B cell (primary cell): ENCODE measurements at regions not wholly inside any gene's neighbourhood (a gene's known extent, or its start where the extent isn't known, plus 50 kb on each side); places are given as distances from the start of the nearest gene placed in this dataset.

Source experiments
- ATAC-seq: fragments of 200-7000 bp; cut with Tn5 transposase; one replicate; pipeline ENCODE4 v1.10.0; 2021; ENCODE audit warnings: low read depth, mild to moderate bottlenecking, moderate number of reproducible peaks, moderate library complexity
- CTCF ChIA-PET: fragments of 350-600 bp; sonication (Branson Sonifier 250); formaldehyde crosslinking; loops from one replicate; lab custom pipeline; 2021; ENCODE audit warnings: antibody characterized with exemption, inconsistent platforms; lab: Charles Lee
- POLR2A ChIA-PET: fragments of 350-600 bp; sonication (Branson Sonifier 250); formaldehyde crosslinking; loops from one replicate; lab custom pipeline; 2021; ENCODE audit warnings: antibody characterized with exemption; lab: Charles Lee
- DNase-seq: peaks from one replicate; pipeline ENCODE4 v3.0.0; 2013
- H2AFZ ChIP-seq: 2 replicates; pipeline ENCODE4 v1.6.1; 2012; ENCODE audit warnings: mild to moderate bottlenecking, low read depth, low read length; ENCODE audit not compliant: insufficient read depth, poor library complexity, severe bottlenecking
- H3K27ac ChIP-seq, 2 donors: 1 replicate in 1 of 2; 2 replicates in 1 of 2; pipeline ENCODE4 v1.5.1; 2012 to 2013; ENCODE audit warnings: low read length in 2 of 2, mild to moderate bottlenecking in 2 of 2, moderate library complexity in 1 of 2
- H3K27me3 ChIP-seq, 4 experiments: fragments of 200-600 bp in 1 of 4; sonication (generic) in 1 of 4; replicated peaks in 1 of 4; 1 replicate in 2 of 4; 2 replicates in 2 of 4; pipeline versions ENCODE4 v1.6.1 to v1.7.0; 2013 to 2016; ENCODE audit warnings: low read length in 3 of 4, mild to moderate bottlenecking in 2 of 4, mixed read lengths in 1 of 4, moderate library complexity in 1 of 4; ENCODE audit not compliant: insufficient read depth in 4 of 4, control insufficient read depth in 3 of 4; ENCODE audit errors: control extremely low read depth in 1 of 4
- H3K36me3 ChIP-seq, 2 experiments: replicated peaks in 1 of 2; 1 replicate in 1 of 2; 2 replicates in 1 of 2; pipeline versions ENCODE4 v1.6.1 to v1.7.1; 2013; ENCODE audit warnings: low read length in 1 of 2; ENCODE audit not compliant: insufficient read depth in 2 of 2, control insufficient read depth in 1 of 2; ENCODE audit errors: control extremely low read depth in 1 of 2, extremely low read depth in 1 of 2
- H3K4me1 ChIP-seq, 2 donors: fragments of 200-600 bp in 1 of 2; sonication (generic) in 1 of 2; 1 replicate in 1 of 2; 2 replicates in 1 of 2; pipeline versions ENCODE4 v1.5.1 to v1.6.1; 2013 to 2017; ENCODE audit warnings: low read length in 2 of 2; ENCODE audit not compliant: control insufficient read depth in 2 of 2, insufficient read depth in 2 of 2
- H3K4me2 ChIP-seq: replicated peaks from 2 replicates; pipeline ENCODE3; 2012; ENCODE audit warnings: mild to moderate bottlenecking, low read depth, low read length; ENCODE audit not compliant: poor library complexity, severe bottlenecking
- H3K4me3 ChIP-seq, 5 experiments: fragments of 200-600 bp in 1 of 5; sonication (generic) in 1 of 5; 1 replicate in 3 of 5; 2 replicates in 2 of 5; pipeline versions ENCODE4 v1.5.1 to v1.7.0; 2011 to 2016; ENCODE audit warnings: low read length in 4 of 5, mild to moderate bottlenecking in 4 of 5, low read depth in 2 of 5, control low read depth in 1 of 5, moderate library complexity in 1 of 5; ENCODE audit not compliant: insufficient read depth in 1 of 5; ENCODE audit errors: control extremely low read depth in 1 of 5, extremely low read depth in 1 of 5
- H3K79me2 ChIP-seq: fragments of 200-600 bp; sonication (generic); one replicate; pipeline ENCODE4 v1.6.0; 2016; ENCODE audit warnings: low read length; ENCODE audit not compliant: control insufficient read depth, insufficient read depth
- H3K9ac ChIP-seq: fragments of 200-600 bp; sonication (generic); 2 replicates; pipeline ENCODE4 v1.6.1; 2017; ENCODE audit warnings: mild to moderate bottlenecking, low read length, moderate library complexity
- H3K9me3 ChIP-seq, 3 donors: one replicate each; pipeline versions ENCODE4 v1.6.1 to v1.7.1; 2013; ENCODE audit warnings: low read length in 2 of 3; ENCODE audit not compliant: control insufficient read depth in 2 of 3, insufficient read depth in 1 of 3; ENCODE audit errors: control extremely low read depth in 1 of 3
- H4K20me1 ChIP-seq: 2 replicates; pipeline ENCODE4 v1.6.0; 2012; ENCODE audit warnings: mild to moderate bottlenecking, low read length; ENCODE audit not compliant: insufficient read depth, control insufficient read depth, poor library complexity, severe bottlenecking
- H3K27ac Mint-ChIP-seq: one replicate; pipeline ENCODE4 v1.8.0; 2021; ENCODE audit warnings: mixed read lengths
- H3K27me3 Mint-ChIP-seq: one replicate; pipeline ENCODE4 v1.8.0; 2021; ENCODE audit warnings: mixed read lengths
- H3K4me1 Mint-ChIP-seq: one replicate; pipeline ENCODE4 v1.8.0; 2021; ENCODE audit warnings: mixed read lengths
- H3K4me3 Mint-ChIP-seq: one replicate; pipeline ENCODE4 v1.8.0; 2021; ENCODE audit warnings: mixed read lengths
- H3K9me3 Mint-ChIP-seq: one replicate; pipeline ENCODE4 v1.8.0; 2022; ENCODE audit warnings: mixed read lengths; ENCODE audit not compliant: insufficient read depth
- EZH2 ChIP-seq: IDR thresholded peaks from 2 replicates; pipeline ENCODE4 v1.6.1; 2012; ENCODE audit warnings: borderline replicate concordance, low read depth, mild to moderate bottlenecking, moderate library complexity, low read length; ENCODE audit not compliant: insufficient read depth, poor library complexity, severe bottlenecking
- WGBS: methylation state at CpG from one replicate; pipeline ENCODE4 v1.1.5; 2013; ENCODE audit warnings: missing lambda C conversion rate; ENCODE audit not compliant: insufficient coverage; 5-methylcytosine and 5-hydroxymethylcytosine counted together
- intact Hi-C: fragments of 100-400 bp; cut with micrococcal nuclease; formaldehyde crosslinking; loops from one replicate; pipeline ENCODE4 v1.10.0; 2022
- TF ChIP-seq, protein P1 (sequence below): fragments of 200-600 bp; IDR thresholded peaks from one replicate; pipeline ENCODE4 v1.8.0; 2022; ENCODE audit warnings: antibody characterized with exemption, mild to moderate bottlenecking

GRCh38 chr1:191992118-191992517, 166.1 kb upstream of the RGS18 start:
- Histone ChIP-seq H3K79me2 (no peaks in the 10 kb centered on the region), H3K36me3 (no peaks in the 10 kb centered on the region), H3K4me2 (no peak overlapping the region), H4K20me1 (no peaks in the 10 kb centered on the region), H3K27ac (no peak overlapping the region), H3K4me1 (no peaks in the 10 kb centered on the region), H3K9ac (no peak overlapping the region), H3K27me3 (no peaks in the 10 kb centered on the region), H3K4me3 (no peak overlapping the region), H2AFZ (no peak overlapping the region), H3K9me3 (peaks cover 0 to 1% (median 0%) of the 10 kb centered on the region in 3 donors)
- Mint-ChIP-seq H3K4me1 (no peaks in the 10 kb centered on the region), H3K27me3 (no peaks in the 10 kb centered on the region), H3K4me3 (no peak overlapping the region), H3K9me3 (no peaks in the 10 kb centered on the region), H3K27ac (no peak overlapping the region)
- ATAC-seq (no peak), DNase-seq (no peak)
- POLR2A ChIA-PET: no interaction called here
- CTCF ChIA-PET: no interaction called here
- TF ChIP-seq EZH2: no peak
- TF ChIP-seq, protein P1, sequence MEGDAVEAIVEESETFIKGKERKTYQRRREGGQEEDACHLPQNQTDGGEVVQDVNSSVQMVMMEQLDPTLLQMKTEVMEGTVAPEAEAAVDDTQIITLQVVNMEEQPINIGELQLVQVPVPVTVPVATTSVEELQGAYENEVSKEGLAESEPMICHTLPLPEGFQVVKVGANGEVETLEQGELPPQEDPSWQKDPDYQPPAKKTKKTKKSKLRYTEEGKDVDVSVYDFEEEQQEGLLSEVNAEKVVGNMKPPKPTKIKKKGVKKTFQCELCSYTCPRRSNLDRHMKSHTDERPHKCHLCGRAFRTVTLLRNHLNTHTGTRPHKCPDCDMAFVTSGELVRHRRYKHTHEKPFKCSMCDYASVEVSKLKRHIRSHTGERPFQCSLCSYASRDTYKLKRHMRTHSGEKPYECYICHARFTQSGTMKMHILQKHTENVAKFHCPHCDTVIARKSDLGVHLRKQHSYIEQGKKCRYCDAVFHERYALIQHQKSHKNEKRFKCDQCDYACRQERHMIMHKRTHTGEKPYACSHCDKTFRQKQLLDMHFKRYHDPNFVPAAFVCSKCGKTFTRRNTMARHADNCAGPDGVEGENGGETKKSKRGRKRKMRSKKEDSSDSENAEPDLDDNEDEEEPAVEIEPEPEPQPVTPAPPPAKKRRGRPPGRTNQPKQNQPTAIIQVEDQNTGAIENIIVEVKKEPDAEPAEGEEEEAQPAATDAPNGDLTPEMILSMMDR: no peak
- intact Hi-C loops: no loop called here

DNA sequence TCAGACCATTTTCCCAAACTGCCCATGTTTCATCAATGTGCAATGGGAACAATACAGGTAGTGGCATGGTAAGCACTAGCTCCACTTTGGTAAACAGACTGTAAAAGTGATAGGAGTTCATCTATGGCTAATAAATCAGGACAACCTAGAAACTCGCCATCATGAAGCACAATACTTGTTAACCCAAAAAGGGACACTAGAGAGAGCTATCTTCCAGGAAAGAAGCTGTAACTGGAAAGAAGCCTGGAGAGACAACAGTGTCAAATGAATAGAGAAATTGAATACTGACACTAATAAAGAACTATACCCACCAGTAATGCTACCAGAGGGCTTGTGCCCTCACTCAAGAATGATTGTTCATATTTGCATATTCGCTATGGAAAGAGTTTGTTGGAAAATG, 164.7 kb upstream of the RGS18 start:
- Mint-ChIP-seq H3K4me3 (no peak overlapping the region), H3K4me1 (no peaks in the 10 kb centered on the region), H3K27me3 (no peaks in the 10 kb centered on the region), H3K27ac (no peak overlapping the region), H3K9me3 (no peaks in the 10 kb centered on the region)
- Histone ChIP-seq H3K27me3 (no peaks in the 10 kb centered on the region), H3K27ac (no peak overlapping the region), H3K4me1 (no peaks in the 10 kb centered on the region), H3K4me3 (no peak overlapping the region), H3K9me3 (peaks cover 0 to 1% (median 0%) of the 10 kb centered on the region in 3 donors), H3K9ac (no peak overlapping the region), H3K4me2 (no peak overlapping the region), H2AFZ (no peak overlapping the region), H3K79me2 (no peaks in the 10 kb centered on the region), H3K36me3 (no peaks in the 10 kb centered on the region), H4K20me1 (no peaks in the 10 kb centered on the region)
- WGBS: no CpG with 5 or more reads among the region's 2 CpGs
- POLR2A ChIA-PET: no interaction called here
- TF ChIP-seq, protein P1: no peak
- no peak for TF ChIP-seq EZH2
- CTCF ChIA-PET: no interaction called here
- intact Hi-C loops: no loop called here
- no peak for DNase-seq
- ATAC-seq: no peak
